HepG2 (cell line): ENCODE measurements at regions not wholly inside any gene's neighbourhood (a gene's known extent, or its start where the extent isn't known, plus 50 kb on each side); places are given as distances from the start of the nearest gene placed in this dataset.

Experiments
- ATAC-seq: fragments of 200-7000 bp; cut with Tn5 transposase; 3 replicates; pipeline ENCODE4 v1.9.1; 2020; ENCODE audit warnings: mild to moderate bottlenecking, moderate library complexity
- BruUV-seq: library from RNA; stranded (reverse); fragments of 400-500 nt; replicated peaks from 2 replicates; lab custom pipeline; 2021; lab: Mats Ljungman, UMichigan
- CTCF ChIA-PET: fragments of 300-600 bp; formaldehyde crosslinking; extraction: SDS; loops from one replicate; lab custom pipeline; 2021; ENCODE audit warnings: low total read pairs, inconsistent platforms, low intra/inter-chr PET ratio; lab: Yijun Ruan, JAX
- POLR2A ChIA-PET: fragments of 350-600 bp; sonication (Branson Sonifier 250); formaldehyde crosslinking; loops from one replicate; lab custom pipeline; 2020; ENCODE audit warnings: antibody characterized with exemption, inconsistent platforms; lab: Yijun Ruan, JAX
- DNase-seq: peaks from one replicate; pipeline ENCODE4 v3.0.0-alpha.2; 2015; ENCODE audit warnings: low spot score
- FAIRE-seq: peaks from 3 replicates; lab custom pipeline; 2011; peaks lifted over from hg19 to GRCh38; lab: Jason Lieb, UNC
- H2AFZ ChIP-seq: one replicate; pipeline ENCODE4 v1.6.1; 2011; ENCODE audit warnings: low read length, inconsistent platforms
- H3K27ac ChIP-seq: fragments of 300-600 bp; 3 replicates; pipeline ENCODE4 v1.8.0; 2011; ENCODE audit warnings: mixed run types, mild to moderate bottlenecking, mixed read lengths, low read length, inconsistent platforms; ENCODE audit not compliant: insufficient read depth; ENCODE audit errors: extremely low read length
- H3K27me3 ChIP-seq, 2 experiments: fragments of 200-600 bp in 1 of 2; 2 replicates in 1 of 2; 3 replicates in 1 of 2; pipeline versions ENCODE4 v1.6.0 to v1.8.0; 2011; ENCODE audit warnings: low read length in 2 of 2, mild to moderate bottlenecking in 2 of 2, moderate library complexity in 2 of 2, inconsistent platforms in 1 of 2; ENCODE audit not compliant: insufficient read depth in 2 of 2, control insufficient read depth in 1 of 2
- H3K36me3 ChIP-seq, 2 experiments: fragments of 200-600 bp in 1 of 2; replicated peaks in 1 of 2; 2 replicates in 1 of 2; 3 replicates in 1 of 2; pipeline versions ENCODE4 v1.5.1 to v1.8.0; 2011; ENCODE audit warnings: low read length in 2 of 2, inconsistent platforms in 1 of 2; ENCODE audit not compliant: insufficient read depth in 2 of 2, control insufficient read depth in 1 of 2
- H3K4me1 ChIP-seq: 2 replicates; pipeline ENCODE4 v1.5.1; 2012; ENCODE audit warnings: low read length, inconsistent platforms; ENCODE audit not compliant: insufficient read depth
- H3K4me2 ChIP-seq: 2 replicates; pipeline ENCODE4 v1.6.0; 2011; ENCODE audit warnings: low read depth, low read length, inconsistent platforms
- H3K4me3 ChIP-seq, 3 experiments: fragments of 200-600 bp in 1 of 3; sonication (generic), shearing (Covaris generic) in 1 of 3; replicated peaks in 1 of 3; 2 replicates each; pipeline ENCODE4 v1.5.1; 2011 to 2016; ENCODE audit warnings: low read length in 3 of 3, inconsistent platforms in 2 of 3, low read depth in 2 of 3, mild to moderate bottlenecking in 2 of 3, control low read depth in 1 of 3, mixed read lengths in 1 of 3; ENCODE audit not compliant: insufficient read depth in 1 of 3
- H3K79me2 ChIP-seq: one replicate; pipeline ENCODE4 v1.6.1; 2011; ENCODE audit warnings: low read length, inconsistent platforms; ENCODE audit not compliant: insufficient read depth
- H3K9ac ChIP-seq: 2 replicates; pipeline ENCODE4 v1.6.0; 2011; ENCODE audit warnings: mild to moderate bottlenecking, low read depth, low read length, inconsistent platforms; ENCODE audit not compliant: insufficient read depth
- H3K9me3 ChIP-seq: 2 replicates; pipeline ENCODE4 v1.5.1; 2012; ENCODE audit warnings: mild to moderate bottlenecking, low read length
- H4K20me1 ChIP-seq: 2 replicates; pipeline ENCODE4 v1.6.0; 2011; ENCODE audit warnings: inconsistent platforms, mild to moderate bottlenecking, low read length, moderate library complexity; ENCODE audit not compliant: insufficient read depth
- ATF7 ChIP-seq, 2 experiments: fragments of 450-650 bp in 1 of 2; sonication (generic) in 1 of 2; formaldehyde crosslinking in 1 of 2; IDR thresholded peaks; 2 replicates each; pipeline versions ENCODE4 v1.4.0 to v1.6.1; 2016 to 2020; ENCODE audit warnings: antibody characterized with exemption in 1 of 2, mild to moderate bottlenecking in 1 of 2, missing genetic modification reagents in 1 of 2
- CEBPB ChIP-seq: IDR thresholded peaks from 2 replicates; pipeline ENCODE4 v1.6.1; 2011; ENCODE audit warnings: low read depth, low read length, improper control_type of control experiment, borderline replicate concordance
- DMAP1 ChIP-seq: IDR thresholded peaks from 2 replicates; pipeline ENCODE4 v1.6.1; 2016
- FOXA1 ChIP-seq, 2 experiments: fragments of 450-650 bp in 1 of 2; sonication (generic) in 1 of 2; formaldehyde crosslinking in 1 of 2; IDR thresholded peaks; 2 replicates each; pipeline versions ENCODE4 v1.4.0 to v1.6.1; 2016 to 2020; ENCODE audit warnings: missing genetic modification reagents in 1 of 2
- IRF1 ChIP-seq: sonication (generic); formaldehyde crosslinking; IDR thresholded peaks from 2 replicates; pipeline ENCODE4 v1.4.0; 2020; ENCODE audit warnings: low read depth, mild to moderate bottlenecking, missing genetic modification reagents
- JUN ChIP-seq: sonication (generic); formaldehyde crosslinking; IDR thresholded peaks from 2 replicates; pipeline ENCODE4 v1.4.0; 2020; ENCODE audit warnings: mild to moderate bottlenecking, missing genetic modification reagents
- KDM4B ChIP-seq: sonication (generic); formaldehyde crosslinking; IDR thresholded peaks from 2 replicates; pipeline ENCODE4 v1.4.0; 2020; ENCODE audit warnings: missing genetic modification reagents
- MIXL1 ChIP-seq: IDR thresholded peaks from 2 replicates; pipeline ENCODE4 v1.6.1; 2016
- RBAK ChIP-seq: sonication (generic); formaldehyde crosslinking; IDR thresholded peaks from 2 replicates; pipeline ENCODE4 v1.5.1; 2020; ENCODE audit warnings: mild to moderate bottlenecking, missing genetic modification reagents
- SMC3 ChIP-seq: IDR thresholded peaks from 2 replicates; pipeline ENCODE4 v1.6.1; 2011; ENCODE audit warnings: low read length, improper control_type of control experiment
- ZNF510 ChIP-seq: sonication (generic); formaldehyde crosslinking; IDR thresholded peaks from 2 replicates; pipeline ENCODE4 v1.4.0; 2020; ENCODE audit warnings: low read depth, mild to moderate bottlenecking, missing genetic modification reagents
- ZNF616 ChIP-seq: sonication (generic); formaldehyde crosslinking; IDR thresholded peaks from 2 replicates; pipeline ENCODE4 v1.5.0; 2020; ENCODE audit warnings: low read depth, mild to moderate bottlenecking, missing genetic modification reagents
- ZNF737 ChIP-seq: sonication (generic); formaldehyde crosslinking; IDR thresholded peaks from 2 replicates; pipeline ENCODE4 v1.5.0; 2020; ENCODE audit warnings: missing genetic modification reagents, mild to moderate bottlenecking, borderline replicate concordance
- WGBS: methylation state at CpG from one replicate; pipeline ENCODE4 v1.1.6; 2017; ENCODE audit warnings: low lambda C conversion rate; 5-methylcytosine and 5-hydroxymethylcytosine counted together
- in situ Hi-C: cut with HindIII; loops from 2 replicates; pipeline ENCODE4 v1.10.0; 2017; ENCODE audit warnings: low pct_unique_long_range_greater_than_20kb; ENCODE audit not compliant: extremely low pct_ligation_motif_present
- intact Hi-C: fragments of 100-400 bp; cut with micrococcal nuclease; formaldehyde crosslinking; loops from one replicate; pipeline ENCODE4 v1.10.0; 2022; ENCODE audit not compliant: unreplicated experiment
- TF ChIP-seq, protein P1 (sequence below): sonication (generic); formaldehyde crosslinking; IDR thresholded peaks from 2 replicates; pipeline ENCODE4 v1.8.1; 2023; ENCODE audit warnings: missing genetic modification reagents, inconsistent platforms, borderline replicate concordance
- TF ChIP-seq, protein P2 (sequence below): conservative IDR thresholded peaks from 2 replicates; pipeline ENCODE4 v1.6.1; 2018; ENCODE audit warnings: missing genetic modification reagents
- TF ChIP-seq, protein P3 (sequence below): sonication (generic); formaldehyde crosslinking; IDR thresholded peaks from 2 replicates; pipeline ENCODE4 v1.5.1; 2020; ENCODE audit warnings: missing genetic modification reagents, mild to moderate bottlenecking, borderline replicate concordance

DNA sequence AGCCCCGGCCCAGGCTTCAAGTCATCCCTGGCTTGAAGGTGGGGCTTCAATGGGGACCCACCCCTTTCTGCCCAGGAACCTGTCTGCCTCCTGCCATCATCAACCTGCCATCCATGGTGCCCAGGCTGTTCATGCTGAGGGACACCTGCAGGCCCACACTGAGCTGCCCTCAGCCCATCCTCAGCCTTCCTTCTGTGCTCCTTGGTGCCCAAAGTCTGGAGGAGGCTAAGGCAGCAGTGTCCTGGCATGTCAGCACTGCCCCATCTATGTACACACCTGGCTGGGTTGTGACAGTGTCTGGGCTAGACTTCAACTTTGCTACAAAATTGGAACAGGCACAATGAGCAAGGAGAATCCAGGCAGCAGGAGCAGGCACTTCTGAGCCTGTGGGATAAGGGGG lies 745.3 kb upstream of the EPHA6 start:
- intact Hi-C loops: no loop called here
- BruUV-seq: no TSS peak
- Histone ChIP-seq H4K20me1 (no peaks in the 10 kb centered on the region), H3K9me3 (no peaks in the 10 kb centered on the region), H3K79me2 (no peaks in the 10 kb centered on the region), H3K4me2 (no peak overlapping the region), H3K36me3 (no peaks in the 10 kb centered on the region), H3K4me1 (no peaks in the 10 kb centered on the region), H3K27ac (no peak overlapping the region), H3K9ac (no peak overlapping the region), H2AFZ (no peak overlapping the region), H3K27me3 (no peaks in the 10 kb centered on the region), H3K4me3 (no peak overlapping the region)
- POLR2A ChIA-PET: no interaction called here
- WGBS: 0% methylated on average over 1 of the region's 1 CpG
- no peak for DNase-seq
- CTCF ChIA-PET: no interaction called here
- in situ Hi-C loops: no loop called here
- no peak for FAIRE-seq
- no peak for ATAC-seq
- no peak for TF ChIP-seq DMAP1
- TF ChIP-seq SMC3: no peak
- TF ChIP-seq ZNF737 (CRISPR knock-in tag): no peak
- TF ChIP-seq JUN: no peak
- no peak for TF ChIP-seq KDM4B (CRISPR knock-in tag)

DNA sequence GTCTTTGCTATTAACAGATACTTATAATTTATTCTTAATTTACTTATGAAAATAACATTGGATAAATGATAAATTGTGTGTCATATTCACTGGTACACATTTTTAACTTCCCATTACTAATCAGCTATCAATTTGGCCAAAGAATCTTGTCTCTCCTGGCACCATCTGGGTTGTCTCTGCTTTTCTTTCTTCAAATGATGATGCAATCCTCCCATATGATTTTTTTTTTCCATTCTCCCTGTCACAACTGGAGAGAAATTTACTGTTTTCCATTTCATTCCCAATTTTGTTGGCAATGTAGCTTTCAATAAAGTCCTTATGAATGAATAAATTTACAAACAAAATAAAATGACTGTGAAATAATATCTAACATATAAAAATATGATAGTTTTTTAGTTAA lies 743.7 kb upstream of the EPHA6 start:
- Histone ChIP-seq H3K9ac (no peak overlapping the region), H3K4me1 (no peaks in the 10 kb centered on the region), H3K36me3 (no peaks in the 10 kb centered on the region), H3K27me3 (no peaks in the 10 kb centered on the region), H3K4me2 (no peak overlapping the region), H4K20me1 (no peaks in the 10 kb centered on the region), H3K9me3 (no peaks in the 10 kb centered on the region), H3K4me3 (no peak overlapping the region), H3K27ac (no peak overlapping the region), H3K79me2 (no peaks in the 10 kb centered on the region), H2AFZ (no peak overlapping the region)
- DNase-seq (no peak), FAIRE-seq (no peak), ATAC-seq (no peak)
- intact Hi-C loops (no loop called here), in situ Hi-C loops (no loop called here)
- BruUV-seq: no TSS peak
- ChIA-PET POLR2A (no interaction called here), CTCF (no interaction called here)
- TF ChIP-seq ZNF510 (no peak), MIXL1 (CRISPR knock-in tag) (no peak), CEBPB (peak; percentile 41; the same call in 1 of the 2 replicates), RBAK (no peak), FOXA1 (IDR thresholded peaks at IDR 0.05) (no peak), FOXA1 (CRISPR knock-in tag; IDR thresholded peaks at IDR 0.05) (no peak), IRF1 (CRISPR knock-in tag) (no peak), ZNF616 (CRISPR knock-in tag) (no peak), ATF7 (IDR thresholded peaks at IDR 0.05) (peak; percentile 74), ATF7 (CRISPR knock-in tag; IDR thresholded peaks at IDR 0.05) (no peak)
- TF ChIP-seq, protein P1, sequence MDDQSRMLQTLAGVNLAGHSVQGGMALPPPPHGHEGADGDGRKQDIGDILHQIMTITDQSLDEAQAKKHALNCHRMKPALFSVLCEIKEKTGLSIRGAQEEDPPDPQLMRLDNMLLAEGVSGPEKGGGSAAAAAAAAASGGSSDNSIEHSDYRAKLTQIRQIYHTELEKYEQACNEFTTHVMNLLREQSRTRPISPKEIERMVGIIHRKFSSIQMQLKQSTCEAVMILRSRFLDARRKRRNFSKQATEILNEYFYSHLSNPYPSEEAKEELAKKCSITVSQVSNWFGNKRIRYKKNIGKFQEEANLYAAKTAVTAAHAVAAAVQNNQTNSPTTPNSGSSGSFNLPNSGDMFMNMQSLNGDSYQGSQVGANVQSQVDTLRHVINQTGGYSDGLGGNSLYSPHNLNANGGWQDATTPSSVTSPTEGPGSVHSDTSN (CRISPR knock-in tag): no peak
- TF ChIP-seq, protein P2, sequence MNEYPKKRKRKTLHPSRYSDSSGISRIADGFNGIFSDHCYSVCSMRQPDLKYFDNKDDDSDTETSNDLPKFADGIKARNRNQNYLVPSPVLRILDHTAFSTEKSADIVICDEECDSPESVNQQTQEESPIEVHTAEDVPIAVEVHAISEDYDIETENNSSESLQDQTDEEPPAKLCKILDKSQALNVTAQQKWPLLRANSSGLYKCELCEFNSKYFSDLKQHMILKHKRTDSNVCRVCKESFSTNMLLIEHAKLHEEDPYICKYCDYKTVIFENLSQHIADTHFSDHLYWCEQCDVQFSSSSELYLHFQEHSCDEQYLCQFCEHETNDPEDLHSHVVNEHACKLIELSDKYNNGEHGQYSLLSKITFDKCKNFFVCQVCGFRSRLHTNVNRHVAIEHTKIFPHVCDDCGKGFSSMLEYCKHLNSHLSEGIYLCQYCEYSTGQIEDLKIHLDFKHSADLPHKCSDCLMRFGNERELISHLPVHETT (CRISPR knock-in tag): no peak
- TF ChIP-seq, protein P3, sequence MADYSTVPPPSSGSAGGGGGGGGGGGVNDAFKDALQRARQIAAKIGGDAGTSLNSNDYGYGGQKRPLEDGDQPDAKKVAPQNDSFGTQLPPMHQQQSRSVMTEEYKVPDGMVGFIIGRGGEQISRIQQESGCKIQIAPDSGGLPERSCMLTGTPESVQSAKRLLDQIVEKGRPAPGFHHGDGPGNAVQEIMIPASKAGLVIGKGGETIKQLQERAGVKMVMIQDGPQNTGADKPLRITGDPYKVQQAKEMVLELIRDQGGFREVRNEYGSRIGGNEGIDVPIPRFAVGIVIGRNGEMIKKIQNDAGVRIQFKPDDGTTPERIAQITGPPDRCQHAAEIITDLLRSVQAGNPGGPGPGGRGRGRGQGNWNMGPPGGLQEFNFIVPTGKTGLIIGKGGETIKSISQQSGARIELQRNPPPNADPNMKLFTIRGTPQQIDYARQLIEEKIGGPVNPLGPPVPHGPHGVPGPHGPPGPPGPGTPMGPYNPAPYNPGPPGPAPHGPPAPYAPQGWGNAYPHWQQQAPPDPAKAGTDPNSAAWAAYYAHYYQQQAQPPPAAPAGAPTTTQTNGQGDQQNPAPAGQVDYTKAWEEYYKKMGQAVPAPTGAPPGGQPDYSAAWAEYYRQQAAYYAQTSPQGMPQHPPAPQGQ (CRISPR knock-in tag): no peak
